T-helper 17 cell (primary cell): ENCODE measurements at regions not wholly inside any gene's neighbourhood (a gene's known extent, or its start where the extent isn't known, plus 50 kb on each side); places are given as distances from the start of the nearest gene placed in this dataset.

ENCODE experiments used
- ATAC-seq: fragments of 150-1000 bp; cut with Tn5 transposase; 2 replicates; pipeline ENCODE4 v1.10.0; 2021; ENCODE audit warnings: mild to moderate bottlenecking, moderate library complexity
- DNase-seq, 3 donors: peaks; one replicate each; pipeline versions ENCODE4 v3.0.0 to v3.0.0-alpha.2; 2020 to 2021
- H3K9me3 ChIP-seq: one replicate; pipeline ENCODE4 v1.7.0; 2013; ENCODE audit warnings: low read length, mild to moderate bottlenecking; ENCODE audit not compliant: control insufficient read depth, poor library complexity, severe bottlenecking
- H3K27ac Mint-ChIP-seq: one replicate; pipeline ENCODE4 v1.8.0; 2022; ENCODE audit warnings: mild to moderate bottlenecking, moderate library complexity, mixed read lengths
- H3K27me3 Mint-ChIP-seq: one replicate; pipeline ENCODE4 v1.8.0; 2022; ENCODE audit warnings: mixed read lengths
- H3K36me3 Mint-ChIP-seq: one replicate; pipeline ENCODE4 v1.8.0; 2022; ENCODE audit warnings: low read depth, mixed read lengths
- H3K4me1 Mint-ChIP-seq: one replicate; pipeline ENCODE4 v1.8.0; 2022; ENCODE audit warnings: mild to moderate bottlenecking, mixed read lengths
- H3K4me3 Mint-ChIP-seq: one replicate; pipeline ENCODE4 v1.8.0; 2022; ENCODE audit warnings: mild to moderate bottlenecking, moderate library complexity, mixed read lengths

DNA sequence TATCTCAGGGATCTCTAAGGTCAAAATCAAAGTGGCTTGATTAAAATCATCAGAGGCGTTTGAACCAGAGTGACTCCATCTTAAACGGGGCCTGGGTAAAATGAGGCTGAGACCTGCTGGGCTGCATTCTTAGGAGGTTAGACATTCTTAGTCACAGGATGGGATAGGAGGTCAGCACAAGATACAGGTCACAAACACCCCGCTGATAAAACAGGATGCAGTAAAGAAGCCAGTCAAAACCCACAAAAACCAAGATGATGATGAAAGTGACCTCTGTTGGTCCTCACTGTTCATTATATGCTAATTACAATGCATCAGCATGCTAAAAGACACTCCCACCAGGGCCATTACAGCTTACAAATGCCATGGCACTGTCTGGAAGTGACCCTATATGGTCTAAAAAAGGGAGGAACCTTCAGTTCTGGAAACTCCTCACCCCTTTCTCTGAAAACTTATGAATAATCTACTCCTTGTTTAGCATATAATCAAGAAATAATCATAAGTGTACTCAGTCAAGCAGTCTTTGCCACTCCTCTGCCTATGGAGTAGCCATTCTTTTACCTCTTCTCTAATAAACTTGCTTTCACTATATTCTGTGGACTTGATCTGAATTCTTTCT lies 143.3 kb upstream of the SLCO3A1 start:
- H3K36me3 Mint-ChIP-seq = no peaks in the 10 kb centered on the region
- no peak overlapping the region for H3K4me3 Mint-ChIP-seq
- peaks cover 45% of the 10 kb centered on the region for H3K27me3 Mint-ChIP-seq
- no peak overlapping the region for H3K27ac Mint-ChIP-seq
- H3K4me1 Mint-ChIP-seq = peaks cover 16% of the 10 kb centered on the region
- no peak for DNase-seq
- ATAC-seq = no peak
- H3K9me3 ChIP-seq = no peaks in the 10 kb centered on the region

- Mint-ChIP-seq H3K27ac (no peak overlapping the region), H3K4me3 (no peak overlapping the region), H3K4me1 (peaks cover 6% of the 10 kb centered on the region), H3K27me3 (peaks cover 50% of the 10 kb centered on the region), H3K36me3 (no peaks in the 10 kb centered on the region)
- H3K9me3 ChIP-seq = no peaks in the 10 kb centered on the region
- no peak for DNase-seq
- no peak for ATAC-seq
These were observed 142.0 kb upstream of the SLCO3A1 start for GRCh38 chr15:91711384-91712033.

DNA sequence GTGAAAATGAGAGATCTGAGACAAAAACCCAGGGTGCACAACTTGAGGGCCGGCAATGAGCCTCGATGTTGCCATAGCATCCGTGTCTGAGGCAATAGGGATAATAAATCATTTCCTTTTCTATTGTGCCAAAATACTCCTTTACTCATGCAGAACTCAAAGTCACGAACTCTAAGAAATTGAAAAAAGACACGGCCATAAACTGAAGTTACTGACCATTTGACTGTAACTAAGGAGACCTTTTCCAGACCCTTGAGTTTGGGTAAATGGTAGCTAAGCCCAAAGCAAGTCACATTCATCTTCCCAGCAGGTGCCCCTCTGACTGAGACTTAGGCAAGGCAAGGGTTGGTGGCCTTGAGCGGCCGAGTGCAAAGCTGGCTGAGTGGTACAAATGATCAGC lies 141.2 kb upstream of the SLCO3A1 start:
- peaks cover 50% of the 10 kb centered on the region for H3K27me3 Mint-ChIP-seq
- no peak for DNase-seq
- no peaks in the 10 kb centered on the region for H3K36me3 Mint-ChIP-seq
- H3K27ac Mint-ChIP-seq = no peak overlapping the region
- H3K9me3 ChIP-seq = no peaks in the 10 kb centered on the region
- no peak for ATAC-seq
- peaks cover 3% of the 10 kb centered on the region for H3K4me1 Mint-ChIP-seq
- no peak overlapping the region for H3K4me3 Mint-ChIP-seq

DNA sequence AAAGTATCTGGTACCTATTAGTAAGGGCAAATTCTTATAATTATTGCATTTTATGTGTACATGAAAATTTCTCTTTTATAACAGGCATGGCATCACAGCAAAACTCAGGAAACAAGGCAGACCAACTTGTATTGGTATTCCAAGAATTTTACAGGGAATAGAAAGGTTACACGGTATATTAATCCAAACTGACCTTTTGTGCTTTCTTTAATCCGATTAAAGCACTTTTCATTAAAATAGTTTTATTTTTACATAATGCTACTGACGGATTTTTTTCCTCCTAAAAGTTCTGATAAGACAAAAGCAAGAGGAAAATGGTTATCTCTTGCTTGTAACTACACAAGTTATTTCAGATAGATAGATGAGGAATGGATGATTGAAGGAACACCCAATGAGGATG lies 137.0 kb upstream of the SLCO3A1 start:
- H3K9me3 ChIP-seq = no peaks in the 10 kb centered on the region
- Mint-ChIP-seq H3K4me1 (peaks cover 3% of the 10 kb centered on the region), H3K27ac (no peak overlapping the region), H3K36me3 (no peaks in the 10 kb centered on the region), H3K27me3 (peaks cover 46% of the 10 kb centered on the region), H3K4me3 (no peak overlapping the region)
- ATAC-seq = no peak
- DNase-seq = no peak

- ATAC-seq (no peak), DNase-seq (no peak)
- Mint-ChIP-seq H3K36me3 (no peaks in the 10 kb centered on the region), H3K4me1 (peaks cover 3% of the 10 kb centered on the region), H3K27ac (no peak overlapping the region), H3K27me3 (peaks cover 40% of the 10 kb centered on the region), H3K4me3 (no peak overlapping the region)
- H3K9me3 ChIP-seq = no peaks in the 10 kb centered on the region
These were observed 135.7 kb upstream of the SLCO3A1 start for GRCh38 chr15:91717811-91718210.

GRCh38 chr15:91723959-91724358 lies 129.5 kb upstream of the SLCO3A1 start:
- no peaks in the 10 kb centered on the region for H3K9me3 ChIP-seq
- ATAC-seq = no peak
- Mint-ChIP-seq H3K27ac (no peak overlapping the region), H3K4me1 (no peaks in the 10 kb centered on the region), H3K27me3 (peaks cover 34% of the 10 kb centered on the region), H3K36me3 (no peaks in the 10 kb centered on the region), H3K4me3 (no peak overlapping the region)
- DNase-seq = no peak

- Mint-ChIP-seq H3K36me3 (no peaks in the 10 kb centered on the region), H3K27ac (no peak overlapping the region), H3K4me3 (no peak overlapping the region), H3K27me3 (peaks cover 72% of the 10 kb centered on the region), H3K4me1 (no peaks in the 10 kb centered on the region)
- no peak for DNase-seq
- H3K9me3 ChIP-seq = no peaks in the 10 kb centered on the region
- ATAC-seq = no peak
These were observed 119.8 kb upstream of the SLCO3A1 start for GRCh38 chr15:91733661-91734060.

GRCh38 chr15:91737151-91737818 lies 116.2 kb upstream of the SLCO3A1 start:
- Mint-ChIP-seq H3K4me1 (no peaks in the 10 kb centered on the region), H3K27ac (no peak overlapping the region), H3K27me3 (peaks cover 57% of the 10 kb centered on the region), H3K36me3 (peaks cover 2% of the 10 kb centered on the region), H3K4me3 (no peak overlapping the region)
- no peaks in the 10 kb centered on the region for H3K9me3 ChIP-seq
- DNase-seq = no peak
- ATAC-seq = no peak

DNA sequence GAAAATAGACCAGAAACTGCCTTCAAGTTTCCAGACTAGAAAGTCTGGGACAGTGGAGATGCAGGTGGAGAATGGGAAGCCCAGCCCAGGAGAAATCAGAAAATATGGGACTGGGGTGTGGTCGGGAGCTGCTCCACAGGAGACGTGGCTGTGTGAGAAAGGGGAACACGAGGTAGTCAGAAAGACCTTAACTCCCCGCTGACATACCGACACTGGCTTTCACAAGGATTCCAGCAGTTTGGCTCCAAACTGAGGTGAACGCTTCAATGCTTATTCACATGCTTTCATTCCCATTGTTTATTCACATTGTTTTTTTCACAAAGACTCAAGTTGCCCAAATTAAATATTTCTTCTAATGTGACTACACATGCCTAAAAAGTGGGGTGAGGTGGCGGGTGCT lies 111.5 kb upstream of the SLCO3A1 start:
- ATAC-seq = no peak
- DNase-seq = no peak
- no peak overlapping the region for H3K27ac Mint-ChIP-seq
- H3K27me3 Mint-ChIP-seq = peaks cover 25% of the 10 kb centered on the region
- H3K4me1 Mint-ChIP-seq = no peaks in the 10 kb centered on the region
- H3K9me3 ChIP-seq = no peaks in the 10 kb centered on the region
- H3K36me3 Mint-ChIP-seq = peaks cover 2% of the 10 kb centered on the region
- no peak overlapping the region for H3K4me3 Mint-ChIP-seq

GRCh38 chr15:91751611-91752010 lies 101.9 kb upstream of the SLCO3A1 start:
- no peaks in the 10 kb centered on the region for H3K9me3 ChIP-seq
- Mint-ChIP-seq H3K36me3 (peaks cover 5% of the 10 kb centered on the region), H3K4me1 (no peaks in the 10 kb centered on the region), H3K4me3 (no peak overlapping the region), H3K27me3 (peaks cover 32% of the 10 kb centered on the region), H3K27ac (no peak overlapping the region)
- ATAC-seq (no peak), DNase-seq (no peak)

DNA sequence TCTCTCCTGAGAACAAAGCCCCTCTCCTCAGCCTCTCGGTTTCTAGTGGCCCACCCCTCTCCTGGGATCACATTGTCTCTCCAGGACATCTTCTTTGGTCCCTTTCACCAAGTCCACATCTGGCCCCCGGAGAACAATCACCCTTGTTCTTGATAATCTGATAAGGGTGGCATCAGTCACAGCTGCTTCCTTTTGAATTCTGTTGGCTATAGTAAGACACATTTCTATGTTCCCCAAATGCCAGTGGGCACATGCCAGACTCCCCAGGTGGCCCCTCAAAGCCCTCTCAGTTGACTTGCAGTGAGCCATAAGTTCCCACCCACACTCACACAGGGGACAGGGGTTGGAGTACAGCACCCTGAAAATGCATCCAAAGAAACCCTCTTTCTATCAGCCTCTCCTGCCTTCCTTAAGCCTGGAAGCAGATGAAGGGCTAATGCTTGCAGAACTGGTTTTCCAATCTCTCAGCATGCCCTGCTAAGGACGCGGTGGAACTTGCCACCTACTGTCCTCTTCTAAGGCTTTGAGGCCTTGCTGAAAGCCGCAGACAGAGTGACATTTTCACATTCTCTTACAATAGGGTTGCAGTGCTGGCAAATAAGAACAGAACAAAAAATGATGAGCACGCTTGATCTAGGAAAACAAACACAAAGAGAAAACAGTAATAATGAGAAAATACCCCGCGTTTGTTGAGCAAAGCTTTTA lies 101.3 kb upstream of the SLCO3A1 start:
- peaks cover 5% of the 10 kb centered on the region for H3K36me3 Mint-ChIP-seq
- DNase-seq (no peak), ATAC-seq (no peak)
- no peaks in the 10 kb centered on the region for H3K9me3 ChIP-seq
- H3K27me3 Mint-ChIP-seq = peaks cover 32% of the 10 kb centered on the region
- H3K4me3 Mint-ChIP-seq = no peak overlapping the region
- no peak overlapping the region for H3K27ac Mint-ChIP-seq
- H3K4me1 Mint-ChIP-seq = no peaks in the 10 kb centered on the region

DNA sequence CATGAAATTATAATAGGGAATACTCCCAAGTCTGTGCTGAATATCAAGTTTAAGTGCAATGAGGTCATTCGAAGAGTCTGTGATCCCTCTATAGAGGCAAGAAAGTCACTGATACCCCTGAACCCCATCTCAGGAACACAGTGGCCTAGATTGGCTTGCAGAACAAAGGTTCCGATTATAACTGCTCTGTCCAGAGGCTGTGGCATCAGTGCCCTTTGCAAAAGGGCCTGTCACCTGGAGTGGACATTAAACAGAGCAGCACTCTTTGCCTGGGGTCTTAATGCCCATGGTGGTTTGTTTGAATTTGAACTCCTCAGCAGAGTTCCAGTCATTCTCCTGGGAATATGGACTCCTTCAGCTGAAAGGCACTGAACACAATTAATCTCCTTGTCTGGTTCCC lies 93.9 kb upstream of the SLCO3A1 start:
- Mint-ChIP-seq H3K4me3 (no peak overlapping the region), H3K36me3 (peaks cover 2% of the 10 kb centered on the region)

DNA sequence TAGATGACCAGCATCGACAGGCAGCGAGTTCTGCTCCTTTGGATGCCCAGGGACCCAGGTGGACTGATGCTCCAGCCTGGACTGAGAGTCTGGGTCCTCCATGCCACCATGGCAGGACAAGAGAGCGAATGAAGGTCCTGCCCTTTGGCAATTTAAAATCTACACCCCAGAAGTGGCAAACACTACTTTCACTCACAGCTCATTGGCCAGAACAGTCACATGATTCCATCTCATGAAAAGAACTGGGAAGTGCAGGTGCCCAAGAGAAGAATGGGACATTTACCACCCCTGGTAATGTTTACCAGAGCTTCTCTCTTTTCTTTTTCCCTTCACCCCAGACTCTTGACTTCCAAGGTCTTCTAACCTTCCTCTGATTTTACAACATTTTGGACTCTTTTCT lies 87.8 kb upstream of the SLCO3A1 start:
- peaks cover 2% of the 10 kb centered on the region for H3K4me1 Mint-ChIP-seq
- H3K27ac Mint-ChIP-seq = no peak overlapping the region
- peaks cover 24% of the 10 kb centered on the region for H3K27me3 Mint-ChIP-seq
- no peak for DNase-seq
- H3K4me3 Mint-ChIP-seq = no peak overlapping the region
- H3K9me3 ChIP-seq = no peaks in the 10 kb centered on the region
- peaks cover 2% of the 10 kb centered on the region for H3K36me3 Mint-ChIP-seq
- no peak for ATAC-seq

More for the DNA sequence above, 93.9 kb upstream of the SLCO3A1 start:
- Mint-ChIP-seq H3K27me3 (peaks cover 20% of the 10 kb centered on the region), H3K4me1 (peaks cover 7% of the 10 kb centered on the region), H3K27ac (no peak overlapping the region)
- DNase-seq (no peak), ATAC-seq (no peak)
- H3K9me3 ChIP-seq = no peaks in the 10 kb centered on the region
